HepG2 (cell line): ENCODE measurements at regions not wholly inside any gene's neighbourhood (a gene's known extent, or its start where the extent isn't known, plus 50 kb on each side); places are given as distances from the start of the nearest gene placed in this dataset.

Source experiments
- ATAC-seq: fragments of 200-7000 bp; cut with Tn5 transposase; 3 replicates; pipeline ENCODE4 v1.9.1; 2020; ENCODE audit warnings: mild to moderate bottlenecking, moderate library complexity
- BruUV-seq: library from RNA; stranded (reverse); fragments of 400-500 nt; replicated peaks from 2 replicates; lab custom pipeline; 2021; lab: Mats Ljungman, UMichigan
- CTCF ChIA-PET: fragments of 300-600 bp; formaldehyde crosslinking; extraction: SDS; loops from one replicate; lab custom pipeline; 2021; ENCODE audit warnings: low total read pairs, inconsistent platforms, low intra/inter-chr PET ratio; lab: Yijun Ruan, JAX
- POLR2A ChIA-PET: fragments of 350-600 bp; sonication (Branson Sonifier 250); formaldehyde crosslinking; loops from one replicate; lab custom pipeline; 2020; ENCODE audit warnings: antibody characterized with exemption, inconsistent platforms; lab: Yijun Ruan, JAX
- DNase-seq: peaks from one replicate; pipeline ENCODE4 v3.0.0-alpha.2; 2015; ENCODE audit warnings: low spot score
- FAIRE-seq: peaks from 3 replicates; lab custom pipeline; 2011; peaks lifted over from hg19 to GRCh38; lab: Jason Lieb, UNC
- H2AFZ ChIP-seq: one replicate; pipeline ENCODE4 v1.6.1; 2011; ENCODE audit warnings: low read length, inconsistent platforms
- H3K27ac ChIP-seq: fragments of 300-600 bp; 3 replicates; pipeline ENCODE4 v1.8.0; 2011; ENCODE audit warnings: mixed run types, mild to moderate bottlenecking, mixed read lengths, low read length, inconsistent platforms; ENCODE audit not compliant: insufficient read depth; ENCODE audit errors: extremely low read length
- H3K27me3 ChIP-seq, 2 experiments: fragments of 200-600 bp in 1 of 2; 2 replicates in 1 of 2; 3 replicates in 1 of 2; pipeline versions ENCODE4 v1.6.0 to v1.8.0; 2011; ENCODE audit warnings: low read length in 2 of 2, mild to moderate bottlenecking in 2 of 2, moderate library complexity in 2 of 2, inconsistent platforms in 1 of 2; ENCODE audit not compliant: insufficient read depth in 2 of 2, control insufficient read depth in 1 of 2
- H3K36me3 ChIP-seq, 2 experiments: fragments of 200-600 bp in 1 of 2; replicated peaks in 1 of 2; 2 replicates in 1 of 2; 3 replicates in 1 of 2; pipeline versions ENCODE4 v1.5.1 to v1.8.0; 2011; ENCODE audit warnings: low read length in 2 of 2, inconsistent platforms in 1 of 2; ENCODE audit not compliant: insufficient read depth in 2 of 2, control insufficient read depth in 1 of 2
- H3K4me1 ChIP-seq: 2 replicates; pipeline ENCODE4 v1.5.1; 2012; ENCODE audit warnings: low read length, inconsistent platforms; ENCODE audit not compliant: insufficient read depth
- H3K4me2 ChIP-seq: 2 replicates; pipeline ENCODE4 v1.6.0; 2011; ENCODE audit warnings: low read depth, low read length, inconsistent platforms
- H3K4me3 ChIP-seq, 3 experiments: fragments of 200-600 bp in 1 of 3; sonication (generic), shearing (Covaris generic) in 1 of 3; replicated peaks in 1 of 3; 2 replicates each; pipeline ENCODE4 v1.5.1; 2011 to 2016; ENCODE audit warnings: low read length in 3 of 3, inconsistent platforms in 2 of 3, low read depth in 2 of 3, mild to moderate bottlenecking in 2 of 3, control low read depth in 1 of 3, mixed read lengths in 1 of 3; ENCODE audit not compliant: insufficient read depth in 1 of 3
- H3K79me2 ChIP-seq: one replicate; pipeline ENCODE4 v1.6.1; 2011; ENCODE audit warnings: low read length, inconsistent platforms; ENCODE audit not compliant: insufficient read depth
- H3K9ac ChIP-seq: 2 replicates; pipeline ENCODE4 v1.6.0; 2011; ENCODE audit warnings: mild to moderate bottlenecking, low read depth, low read length, inconsistent platforms; ENCODE audit not compliant: insufficient read depth
- H3K9me3 ChIP-seq: 2 replicates; pipeline ENCODE4 v1.5.1; 2012; ENCODE audit warnings: mild to moderate bottlenecking, low read length
- H4K20me1 ChIP-seq: 2 replicates; pipeline ENCODE4 v1.6.0; 2011; ENCODE audit warnings: inconsistent platforms, mild to moderate bottlenecking, low read length, moderate library complexity; ENCODE audit not compliant: insufficient read depth
- CREB1 ChIP-seq, 2 experiments: fragments of 450-650 bp in 1 of 2; IDR thresholded peaks; 2 replicates each; pipeline ENCODE4 v1.6.1; 2016 to 2017; ENCODE audit warnings: control low read depth in 1 of 2, mild to moderate bottlenecking in 1 of 2, missing compliant biosample characterization in 1 of 2, missing genetic modification characterization in 1 of 2
- ERF ChIP-seq: IDR thresholded peaks from 2 replicates; pipeline ENCODE4 v1.6.1; 2018; ENCODE audit warnings: missing biosample characterization, missing genetic modification reagents
- MAFK ChIP-seq, 2 experiments: IDR thresholded peaks in 1 of 2; conservative IDR thresholded peaks in 1 of 2; 2 replicates each; pipeline ENCODE4 v1.6.1; 2011; ENCODE audit warnings: improper control_type of control experiment in 2 of 2, low read length in 2 of 2
- NCOA5 ChIP-seq: sonication (generic); formaldehyde crosslinking; IDR thresholded peaks from 2 replicates; pipeline ENCODE4 v1.4.0; 2020; ENCODE audit warnings: missing genetic modification reagents
- SAFB2 ChIP-seq: sonication (generic); formaldehyde crosslinking; IDR thresholded peaks from 2 replicates; pipeline ENCODE4 v1.5.1; 2020; ENCODE audit warnings: missing genetic modification reagents, low read depth, mild to moderate bottlenecking, borderline replicate concordance
- SPEN ChIP-seq: sonication (generic); formaldehyde crosslinking; IDR thresholded peaks from 2 replicates; pipeline ENCODE4 v1.5.1; 2020; ENCODE audit warnings: low read depth, mild to moderate bottlenecking, missing genetic modification reagents
- SYNCRIP ChIP-seq: fragments of 200-400 bp; formaldehyde crosslinking; IDR thresholded peaks from 2 replicates; pipeline ENCODE4 v1.6.1; 2018; ENCODE audit warnings: mild to moderate bottlenecking, low read depth, low read length; ENCODE audit not compliant: insufficient read depth
- TCF7 ChIP-seq: sonication (generic); IDR thresholded peaks from 2 replicates; pipeline ENCODE4 v1.6.1; 2016; ENCODE audit warnings: antibody characterized with exemption, low read depth
- TRIM24 ChIP-seq: sonication (generic); formaldehyde crosslinking; IDR thresholded peaks from 2 replicates; pipeline ENCODE4 v1.8.0; 2022; ENCODE audit warnings: mild to moderate bottlenecking, missing genetic modification reagents
- ZFY ChIP-seq: sonication (generic); formaldehyde crosslinking; IDR thresholded peaks from 2 replicates; pipeline ENCODE4 v1.4.0; 2020; ENCODE audit warnings: missing genetic modification reagents
- ZNF12 ChIP-seq: sonication (generic); formaldehyde crosslinking; IDR thresholded peaks from 2 replicates; pipeline ENCODE4 v1.5.0; 2020; ENCODE audit warnings: missing genetic modification reagents
- ZNF232 ChIP-seq: sonication (generic); formaldehyde crosslinking; IDR thresholded peaks from 2 replicates; pipeline ENCODE4 v1.4.0; 2020; ENCODE audit warnings: missing genetic modification reagents, borderline replicate concordance
- ZNF451 ChIP-seq: sonication (generic); formaldehyde crosslinking; IDR thresholded peaks from 2 replicates; pipeline ENCODE4 v1.5.0; 2020; ENCODE audit warnings: mild to moderate bottlenecking, missing genetic modification reagents
- ZNF878 ChIP-seq: sonication (generic); formaldehyde crosslinking; IDR thresholded peaks from 2 replicates; pipeline ENCODE4 v1.8.1; 2023; ENCODE audit warnings: mild to moderate bottlenecking, missing genetic modification reagents, moderate library complexity
- ZNF883 ChIP-seq: sonication (generic); formaldehyde crosslinking; IDR thresholded peaks from 2 replicates; pipeline ENCODE4 v1.5.1; 2020; ENCODE audit warnings: mild to moderate bottlenecking, missing genetic modification reagents; ENCODE audit errors: not compliant biosample characterization
- WGBS: methylation state at CpG from one replicate; pipeline ENCODE4 v1.1.6; 2017; ENCODE audit warnings: low lambda C conversion rate; 5-methylcytosine and 5-hydroxymethylcytosine counted together
- in situ Hi-C: cut with HindIII; loops from 2 replicates; pipeline ENCODE4 v1.10.0; 2017; ENCODE audit warnings: low pct_unique_long_range_greater_than_20kb; ENCODE audit not compliant: extremely low pct_ligation_motif_present
- intact Hi-C: fragments of 100-400 bp; cut with micrococcal nuclease; formaldehyde crosslinking; loops from one replicate; pipeline ENCODE4 v1.10.0; 2022; ENCODE audit not compliant: unreplicated experiment
- TF ChIP-seq, protein P1 (sequence below): sonication (generic); formaldehyde crosslinking; IDR thresholded peaks from 2 replicates; pipeline ENCODE4 v1.4.0; 2020; ENCODE audit warnings: mild to moderate bottlenecking, missing genetic modification reagents
- TF ChIP-seq, protein P2 (sequence below): IDR thresholded peaks from 2 replicates; pipeline ENCODE4 v1.6.1; 2012; ENCODE audit warnings: low read depth, low read length, improper control_type of control experiment
- TF ChIP-seq, protein P3 (sequence below): sonication (generic); formaldehyde crosslinking; IDR thresholded peaks from 2 replicates; pipeline ENCODE4 v1.5.0; 2020; ENCODE audit warnings: missing genetic modification reagents, mild to moderate bottlenecking, borderline replicate concordance
- TF ChIP-seq, protein P4 (sequence below): sonication (generic); formaldehyde crosslinking; IDR thresholded peaks from 2 replicates; pipeline ENCODE4 v1.8.0; 2022; ENCODE audit warnings: mild to moderate bottlenecking, missing genetic modification reagents, moderate library complexity

DNA sequence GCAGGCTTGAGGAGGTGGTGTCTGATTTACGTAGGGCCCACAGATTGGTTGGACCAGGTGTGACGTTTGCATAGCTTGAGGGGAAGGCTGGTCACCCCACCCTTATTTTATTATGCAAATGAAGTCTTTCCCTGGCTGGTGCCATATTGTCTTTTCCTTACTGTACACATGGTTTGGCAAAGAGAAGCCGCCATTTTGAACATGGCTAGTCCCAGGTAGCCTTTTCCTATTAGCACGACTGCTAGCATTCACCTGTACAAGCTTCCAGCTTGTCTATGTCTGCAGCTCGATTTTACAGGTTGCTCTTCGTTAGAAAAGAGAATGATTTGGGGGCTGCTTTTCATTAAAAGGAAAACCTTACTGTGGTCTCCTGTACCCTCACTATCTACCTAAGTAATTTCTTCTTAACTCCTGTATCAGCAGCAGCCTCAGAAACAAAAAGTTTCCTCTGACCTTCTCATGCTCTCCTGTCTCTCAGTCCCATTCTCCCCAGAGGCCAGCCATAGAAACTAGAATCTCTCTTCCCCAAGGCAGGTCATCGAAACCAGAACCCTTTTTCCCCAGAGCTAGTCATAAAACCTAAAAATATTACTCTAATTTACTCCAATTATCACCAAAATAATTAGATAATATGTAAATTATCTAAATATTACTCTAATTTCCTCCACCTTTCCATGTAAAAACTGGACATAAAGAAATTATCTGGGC lies 151.8 kb downstream of the B3GNT2 start (continued):
- no peak for TF ChIP-seq ZNF883
- TF ChIP-seq NCOA5 (CRISPR knock-in tag), result no peak
- TF ChIP-seq ZNF451 (CRISPR knock-in tag), result no peak
- TF ChIP-seq, protein P1, sequence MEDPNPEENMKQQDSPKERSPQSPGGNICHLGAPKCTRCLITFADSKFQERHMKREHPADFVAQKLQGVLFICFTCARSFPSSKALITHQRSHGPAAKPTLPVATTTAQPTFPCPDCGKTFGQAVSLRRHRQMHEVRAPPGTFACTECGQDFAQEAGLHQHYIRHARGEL (CRISPR knock-in tag), result no peak
- no peak for TF ChIP-seq ZNF878
- no peak for TF ChIP-seq ZNF12
- no peak for TF ChIP-seq ERF
- no peak for TF ChIP-seq ZNF232 (CRISPR knock-in tag)
- TF ChIP-seq SPEN, result no peak
- no peak for TF ChIP-seq SAFB2
- TF ChIP-seq SYNCRIP, result no peak

DNA sequence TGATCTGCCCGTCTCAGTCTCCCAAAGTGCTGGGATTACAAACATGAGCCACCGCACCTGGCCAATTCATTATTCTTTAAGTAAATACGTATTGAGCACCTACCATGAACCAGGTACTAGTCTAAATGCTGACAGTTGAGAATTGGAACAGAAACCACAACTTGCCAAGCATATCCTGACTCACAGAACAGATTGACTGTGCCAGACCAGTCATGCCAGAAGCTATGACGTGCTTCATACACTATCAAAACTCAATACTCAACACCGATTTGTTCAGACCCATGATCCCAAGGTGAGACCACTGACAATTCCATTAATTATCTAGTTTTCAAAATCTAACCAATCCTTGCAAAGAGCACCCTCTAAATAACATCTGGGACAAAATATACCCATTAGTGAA lies 148.6 kb downstream of the B3GNT2 start:
- FAIRE-seq, result peak; percentile 70
- Histone ChIP-seq H3K4me1 (peaks cover 10% of the 10 kb centered on the region; the same call in 1 of the 2 replicates), H3K79me2 (no peaks in the 10 kb centered on the region), H3K9ac (no peak overlapping the region), H3K9me3 (no peaks in the 10 kb centered on the region), H3K4me3 (no peak overlapping the region), H4K20me1 (no peaks in the 10 kb centered on the region), H3K27me3 (no peaks in the 10 kb centered on the region), H3K36me3 (no peaks in the 10 kb centered on the region), H3K4me2 (no peak overlapping the region), H3K27ac (no peak overlapping the region), H2AFZ (no peak overlapping the region)
- POLR2A ChIA-PET, result no interaction called here
- WGBS, result 65% methylated on average over 5 of the region's 5 CpGs
- intact Hi-C loops, result no loop called here
- no peak for DNase-seq
- BruUV-seq, result no TSS peak
- in situ Hi-C loops, result no loop called here
- ATAC-seq, result no peak
- CTCF ChIA-PET, result no interaction called here
- TF ChIP-seq TCF7 (no peak), MAFK (conservative IDR thresholded peaks at IDR 0.05 in 1 of 2, IDR thresholded peaks at IDR 0.05 in 1 of 2; ENCODE audit: low read length in 2 of 2) (peak; percentile 35 to 45; a peak in 2 of 4 replicates), TRIM24 (CRISPR knock-in tag) (no peak), CREB1 (IDR thresholded peaks at IDR 0.05) (0 out of 2 replicates have a peak, but pooled peaks have one; percentile 12), CREB1 (CRISPR knock-in tag; IDR thresholded peaks at IDR 0.05) (no peak), ZFY (CRISPR knock-in tag) (no peak)
- TF ChIP-seq, protein P2, sequence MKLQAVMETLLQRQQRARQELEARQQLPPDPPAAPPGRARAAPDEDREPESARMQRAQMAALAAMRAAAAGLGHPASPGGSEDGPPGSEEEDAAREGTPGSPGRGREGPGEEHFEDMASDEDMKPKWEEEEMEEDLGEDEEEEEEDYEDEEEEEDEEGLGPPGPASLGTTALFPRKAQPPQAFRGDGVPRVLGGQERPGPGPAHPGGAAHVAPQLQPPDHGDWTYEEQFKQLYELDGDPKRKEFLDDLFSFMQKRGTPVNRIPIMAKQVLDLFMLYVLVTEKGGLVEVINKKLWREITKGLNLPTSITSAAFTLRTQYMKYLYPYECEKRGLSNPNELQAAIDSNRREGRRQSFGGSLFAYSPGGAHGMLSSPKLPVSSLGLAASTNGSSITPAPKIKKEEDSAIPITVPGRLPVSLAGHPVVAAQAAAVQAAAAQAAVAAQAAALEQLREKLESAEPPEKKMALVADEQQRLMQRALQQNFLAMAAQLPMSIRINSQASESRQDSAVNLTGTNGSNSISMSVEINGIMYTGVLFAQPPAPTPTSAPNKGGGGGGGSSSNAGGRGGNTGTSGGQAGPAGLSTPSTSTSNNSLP, result no peak
- TF ChIP-seq, protein P3, sequence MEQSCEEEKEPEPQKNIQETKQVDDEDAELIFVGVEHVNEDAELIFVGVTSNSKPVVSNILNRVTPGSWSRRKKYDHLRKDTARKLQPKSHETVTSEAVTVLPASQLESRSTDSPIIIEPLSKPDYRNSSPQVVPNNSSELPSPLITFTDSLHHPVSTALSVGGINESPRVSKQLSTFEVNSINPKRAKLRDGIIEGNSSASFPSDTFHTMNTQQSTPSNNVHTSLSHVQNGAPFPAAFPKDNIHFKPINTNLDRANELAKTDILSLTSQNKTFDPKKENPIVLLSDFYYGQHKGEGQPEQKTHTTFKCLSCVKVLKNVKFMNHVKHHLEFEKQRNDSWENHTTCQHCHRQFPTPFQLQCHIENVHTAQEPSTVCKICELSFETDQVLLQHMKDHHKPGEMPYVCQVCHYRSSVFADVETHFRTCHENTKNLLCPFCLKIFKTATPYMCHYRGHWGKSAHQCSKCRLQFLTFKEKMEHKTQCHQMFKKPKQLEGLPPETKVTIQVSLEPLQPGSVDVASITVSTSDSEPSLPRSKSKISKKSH (CRISPR knock-in tag), result no peak
- TF ChIP-seq, protein P4, sequence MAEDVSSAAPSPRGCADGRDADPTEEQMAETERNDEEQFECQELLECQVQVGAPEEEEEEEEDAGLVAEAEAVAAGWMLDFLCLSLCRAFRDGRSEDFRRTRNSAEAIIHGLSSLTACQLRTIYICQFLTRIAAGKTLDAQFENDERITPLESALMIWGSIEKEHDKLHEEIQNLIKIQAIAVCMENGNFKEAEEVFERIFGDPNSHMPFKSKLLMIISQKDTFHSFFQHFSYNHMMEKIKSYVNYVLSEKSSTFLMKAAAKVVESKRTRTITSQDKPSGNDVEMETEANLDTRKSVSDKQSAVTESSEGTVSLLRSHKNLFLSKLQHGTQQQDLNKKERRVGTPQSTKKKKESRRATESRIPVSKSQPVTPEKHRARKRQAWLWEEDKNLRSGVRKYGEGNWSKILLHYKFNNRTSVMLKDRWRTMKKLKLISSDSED (CRISPR knock-in tag), result no peak
